ENCODE measurements at regions not wholly inside any gene's neighbourhood (a gene's known extent, or its start where the extent isn't known, plus 50 kb on each side); places are given as distances from the start of the nearest gene placed in this dataset.

DNA sequence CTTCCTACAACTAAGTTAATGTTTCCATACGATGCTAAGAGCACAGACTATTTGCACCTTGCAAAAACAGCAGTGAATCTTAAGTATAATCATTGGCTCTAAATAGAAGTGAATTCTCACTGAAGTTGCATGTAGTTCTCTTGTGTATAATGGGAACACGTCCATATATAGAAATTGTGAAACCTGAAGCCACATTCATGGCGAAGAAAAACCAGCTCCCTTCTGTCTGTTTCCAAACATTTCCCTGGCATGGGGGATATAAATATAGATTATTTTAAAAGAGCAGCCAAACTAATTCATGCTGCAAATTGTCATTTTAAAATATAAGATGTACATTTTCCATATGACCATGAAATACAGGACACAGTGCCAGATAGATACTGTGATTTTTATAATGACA lies 71.1 kb downstream of the TRAM1L1 start:
- Histone ChIP-seq H2AFZ (ENCODE audit: low read length) (no peak overlapping the region), H3K27me3 (ENCODE audit: insufficient read depth, low read length, poor library complexity, severe bottlenecking) (no peaks in the 10 kb centered on the region), H3K4me1 (ENCODE audit: insufficient read depth, low read length, poor library complexity, severe bottlenecking) (no peaks in the 10 kb centered on the region), H4K20me1 (ENCODE audit: insufficient read depth, low read length, poor library complexity, severe bottlenecking) (no peaks in the 10 kb centered on the region), H3K9me2 (replicated peaks; ENCODE audit: low read depth, low read length) (no peaks in the 10 kb centered on the region), H3K9me3 (ENCODE audit: insufficient read depth, low read depth, low read length) (no peaks in the 10 kb centered on the region), H3F3A (ENCODE audit: low read depth) (no peaks in the 10 kb centered on the region), H3K79me2 (ENCODE audit: insufficient read depth, low read length) (no peaks in the 10 kb centered on the region), H3K9ac (ENCODE audit: low read depth, low read length, poor library complexity, severe bottlenecking) (no peak overlapping the region), H3K4me3 (ENCODE audit: low read length, poor library complexity, severe bottlenecking) (no peak overlapping the region), H3K36me3 (ENCODE audit: insufficient read depth, low read length) (no peaks in the 10 kb centered on the region), H3K4me2 (ENCODE audit: low read depth, low read length, poor library complexity, severe bottlenecking) (no peak overlapping the region)
- TF ChIP-seq EZH2phosphoT487 (IDR thresholded peaks at IDR 0.05; ENCODE audit: borderline replicate concordance), result no peak
- TF ChIP-seq, protein P1, sequence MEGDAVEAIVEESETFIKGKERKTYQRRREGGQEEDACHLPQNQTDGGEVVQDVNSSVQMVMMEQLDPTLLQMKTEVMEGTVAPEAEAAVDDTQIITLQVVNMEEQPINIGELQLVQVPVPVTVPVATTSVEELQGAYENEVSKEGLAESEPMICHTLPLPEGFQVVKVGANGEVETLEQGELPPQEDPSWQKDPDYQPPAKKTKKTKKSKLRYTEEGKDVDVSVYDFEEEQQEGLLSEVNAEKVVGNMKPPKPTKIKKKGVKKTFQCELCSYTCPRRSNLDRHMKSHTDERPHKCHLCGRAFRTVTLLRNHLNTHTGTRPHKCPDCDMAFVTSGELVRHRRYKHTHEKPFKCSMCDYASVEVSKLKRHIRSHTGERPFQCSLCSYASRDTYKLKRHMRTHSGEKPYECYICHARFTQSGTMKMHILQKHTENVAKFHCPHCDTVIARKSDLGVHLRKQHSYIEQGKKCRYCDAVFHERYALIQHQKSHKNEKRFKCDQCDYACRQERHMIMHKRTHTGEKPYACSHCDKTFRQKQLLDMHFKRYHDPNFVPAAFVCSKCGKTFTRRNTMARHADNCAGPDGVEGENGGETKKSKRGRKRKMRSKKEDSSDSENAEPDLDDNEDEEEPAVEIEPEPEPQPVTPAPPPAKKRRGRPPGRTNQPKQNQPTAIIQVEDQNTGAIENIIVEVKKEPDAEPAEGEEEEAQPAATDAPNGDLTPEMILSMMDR (conservative IDR thresholded peaks at IDR 0.05; ENCODE audit: low read length), result no peak

DNA sequence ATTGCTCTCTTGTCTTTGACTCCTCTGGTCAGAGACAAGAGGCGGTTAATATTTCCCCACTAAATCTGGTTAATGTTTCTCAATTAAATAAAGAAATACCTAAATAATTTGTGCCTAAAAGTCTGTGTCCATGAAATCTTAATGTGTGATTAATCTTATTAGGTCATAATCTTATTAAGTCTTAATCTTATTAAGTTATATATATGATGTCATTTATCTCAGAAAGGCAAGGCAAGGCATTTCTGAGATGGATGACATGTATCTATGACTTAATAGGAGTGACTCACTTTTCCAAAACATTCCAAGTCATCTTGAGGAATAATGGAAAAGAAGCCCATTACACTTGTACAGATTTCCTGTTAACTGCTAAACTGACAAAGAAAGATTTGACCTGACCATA lies 74.7 kb downstream of the TRAM1L1 start:
- H3K4me1 ChIP-seq (ENCODE audit: insufficient read depth, low read length, poor library complexity, severe bottlenecking), result no peaks in the 10 kb centered on the region
- H3K79me2 ChIP-seq (ENCODE audit: insufficient read depth, low read length), result no peaks in the 10 kb centered on the region
- H3K4me3 ChIP-seq (ENCODE audit: low read length, poor library complexity, severe bottlenecking), result no peak overlapping the region
- no peak for TF ChIP-seq EZH2phosphoT487 (IDR thresholded peaks at IDR 0.05; ENCODE audit: borderline replicate concordance)
- TF ChIP-seq, protein P1 (conservative IDR thresholded peaks at IDR 0.05; ENCODE audit: low read length), result no peak
- no peaks in the 10 kb centered on the region for H4K20me1 ChIP-seq (ENCODE audit: insufficient read depth, low read length, poor library complexity, severe bottlenecking)
- H2AFZ ChIP-seq (ENCODE audit: low read length), result no peak overlapping the region
- H3K4me2 ChIP-seq (ENCODE audit: low read depth, low read length, poor library complexity, severe bottlenecking), result no peak overlapping the region
- H3K36me3 ChIP-seq (ENCODE audit: insufficient read depth, low read length), result no peaks in the 10 kb centered on the region
- no peak overlapping the region for H3K9ac ChIP-seq (ENCODE audit: low read depth, low read length, poor library complexity, severe bottlenecking)
- H3F3A ChIP-seq (ENCODE audit: low read depth), result no peaks in the 10 kb centered on the region
- H3K9me3 ChIP-seq (ENCODE audit: insufficient read depth, low read depth, low read length), result no peaks in the 10 kb centered on the region
- no peaks in the 10 kb centered on the region for H3K9me2 ChIP-seq (replicated peaks; ENCODE audit: low read depth, low read length)
- no peaks in the 10 kb centered on the region for H3K27me3 ChIP-seq (ENCODE audit: insufficient read depth, low read length, poor library complexity, severe bottlenecking)

DNA sequence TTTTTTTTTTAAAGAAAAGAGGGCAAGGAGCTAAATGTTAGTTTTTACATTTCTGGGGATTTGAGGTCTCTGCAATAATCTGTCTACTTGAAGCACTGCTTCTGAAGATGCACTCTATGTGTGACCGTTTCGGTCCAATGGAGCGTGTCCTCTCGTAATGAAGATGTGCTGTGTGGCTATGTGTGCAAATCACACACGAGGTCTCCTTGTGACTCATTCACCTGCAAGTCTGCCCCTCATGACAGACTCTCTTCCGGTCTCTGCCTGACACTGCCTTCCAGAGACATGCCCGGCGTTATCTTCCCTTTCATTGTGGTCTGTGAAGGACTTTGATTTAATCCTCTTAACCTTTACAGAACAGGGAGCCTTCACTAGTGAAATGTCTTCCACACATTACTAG lies 84.3 kb downstream of the TRAM1L1 start:
- no peak overlapping the region for H3K9ac ChIP-seq (ENCODE audit: low read depth, low read length, poor library complexity, severe bottlenecking)
- H3F3A ChIP-seq (ENCODE audit: low read depth), result no peaks in the 10 kb centered on the region
- TF ChIP-seq, protein P1 (conservative IDR thresholded peaks at IDR 0.05; ENCODE audit: low read length), result no peak
- no peak for TF ChIP-seq EZH2phosphoT487 (IDR thresholded peaks at IDR 0.05; ENCODE audit: borderline replicate concordance)
- no peaks in the 10 kb centered on the region for H3K9me2 ChIP-seq (replicated peaks; ENCODE audit: low read depth, low read length)
- no peaks in the 10 kb centered on the region for H3K27me3 ChIP-seq (ENCODE audit: insufficient read depth, low read length, poor library complexity, severe bottlenecking)
- H3K4me2 ChIP-seq (ENCODE audit: low read depth, low read length, poor library complexity, severe bottlenecking), result no peak overlapping the region
- no peak overlapping the region for H3K4me3 ChIP-seq (ENCODE audit: low read length, poor library complexity, severe bottlenecking)
- no peaks in the 10 kb centered on the region for H3K4me1 ChIP-seq (ENCODE audit: insufficient read depth, low read length, poor library complexity, severe bottlenecking)
- H4K20me1 ChIP-seq (ENCODE audit: insufficient read depth, low read length, poor library complexity, severe bottlenecking), result no peaks in the 10 kb centered on the region
- no peaks in the 10 kb centered on the region for H3K36me3 ChIP-seq (ENCODE audit: insufficient read depth, low read length)
- no peak overlapping the region for H2AFZ ChIP-seq (ENCODE audit: low read length)
- no peaks in the 10 kb centered on the region for H3K9me3 ChIP-seq (ENCODE audit: insufficient read depth, low read depth, low read length)
- no peaks in the 10 kb centered on the region for H3K79me2 ChIP-seq (ENCODE audit: insufficient read depth, low read length)
